ENCODE measurements at regions not wholly inside any gene's neighbourhood (a gene's known extent, or its start where the extent isn't known, plus 50 kb on each side); places are given as distances from the start of the nearest gene placed in this dataset.

DNA sequence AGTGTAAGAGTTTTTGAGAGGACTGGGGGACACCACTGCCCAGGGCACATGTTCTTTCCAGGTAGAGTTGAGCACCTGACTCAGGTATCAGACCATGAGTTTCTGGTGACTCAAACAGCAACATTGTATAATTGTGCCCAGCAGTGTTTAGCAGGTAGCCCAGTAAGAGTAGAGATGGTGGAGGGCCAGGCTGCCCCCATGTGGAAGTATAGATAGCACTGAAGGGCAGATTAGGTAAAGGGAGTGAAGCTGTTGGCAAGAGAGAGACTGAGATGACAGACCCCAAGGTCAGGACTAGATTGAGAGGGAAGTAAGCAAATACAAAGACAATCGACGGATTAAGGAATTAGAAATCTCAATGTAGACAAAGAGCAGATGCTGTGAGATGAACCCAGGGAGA, 74.6 kb downstream of the TRIM42 start:
- TF ChIP-seq, protein P1, sequence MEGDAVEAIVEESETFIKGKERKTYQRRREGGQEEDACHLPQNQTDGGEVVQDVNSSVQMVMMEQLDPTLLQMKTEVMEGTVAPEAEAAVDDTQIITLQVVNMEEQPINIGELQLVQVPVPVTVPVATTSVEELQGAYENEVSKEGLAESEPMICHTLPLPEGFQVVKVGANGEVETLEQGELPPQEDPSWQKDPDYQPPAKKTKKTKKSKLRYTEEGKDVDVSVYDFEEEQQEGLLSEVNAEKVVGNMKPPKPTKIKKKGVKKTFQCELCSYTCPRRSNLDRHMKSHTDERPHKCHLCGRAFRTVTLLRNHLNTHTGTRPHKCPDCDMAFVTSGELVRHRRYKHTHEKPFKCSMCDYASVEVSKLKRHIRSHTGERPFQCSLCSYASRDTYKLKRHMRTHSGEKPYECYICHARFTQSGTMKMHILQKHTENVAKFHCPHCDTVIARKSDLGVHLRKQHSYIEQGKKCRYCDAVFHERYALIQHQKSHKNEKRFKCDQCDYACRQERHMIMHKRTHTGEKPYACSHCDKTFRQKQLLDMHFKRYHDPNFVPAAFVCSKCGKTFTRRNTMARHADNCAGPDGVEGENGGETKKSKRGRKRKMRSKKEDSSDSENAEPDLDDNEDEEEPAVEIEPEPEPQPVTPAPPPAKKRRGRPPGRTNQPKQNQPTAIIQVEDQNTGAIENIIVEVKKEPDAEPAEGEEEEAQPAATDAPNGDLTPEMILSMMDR (conservative IDR thresholded peaks at IDR 0.05; ENCODE audit: low read depth): no peak
- ChIA-PET CTCF (interaction anchor here (0.5 kb wide), 1 partner anchor 191 kb away, joined by 3 read pairs; no protein-coding TSS in a partner anchor), POLR2A (ENCODE audit: low non-redundant PET) (no interaction called here)
- H3K27ac ChIP-seq: no peak overlapping the region
- no peak for DNase-seq (ENCODE audit: low spot score)

DNA sequence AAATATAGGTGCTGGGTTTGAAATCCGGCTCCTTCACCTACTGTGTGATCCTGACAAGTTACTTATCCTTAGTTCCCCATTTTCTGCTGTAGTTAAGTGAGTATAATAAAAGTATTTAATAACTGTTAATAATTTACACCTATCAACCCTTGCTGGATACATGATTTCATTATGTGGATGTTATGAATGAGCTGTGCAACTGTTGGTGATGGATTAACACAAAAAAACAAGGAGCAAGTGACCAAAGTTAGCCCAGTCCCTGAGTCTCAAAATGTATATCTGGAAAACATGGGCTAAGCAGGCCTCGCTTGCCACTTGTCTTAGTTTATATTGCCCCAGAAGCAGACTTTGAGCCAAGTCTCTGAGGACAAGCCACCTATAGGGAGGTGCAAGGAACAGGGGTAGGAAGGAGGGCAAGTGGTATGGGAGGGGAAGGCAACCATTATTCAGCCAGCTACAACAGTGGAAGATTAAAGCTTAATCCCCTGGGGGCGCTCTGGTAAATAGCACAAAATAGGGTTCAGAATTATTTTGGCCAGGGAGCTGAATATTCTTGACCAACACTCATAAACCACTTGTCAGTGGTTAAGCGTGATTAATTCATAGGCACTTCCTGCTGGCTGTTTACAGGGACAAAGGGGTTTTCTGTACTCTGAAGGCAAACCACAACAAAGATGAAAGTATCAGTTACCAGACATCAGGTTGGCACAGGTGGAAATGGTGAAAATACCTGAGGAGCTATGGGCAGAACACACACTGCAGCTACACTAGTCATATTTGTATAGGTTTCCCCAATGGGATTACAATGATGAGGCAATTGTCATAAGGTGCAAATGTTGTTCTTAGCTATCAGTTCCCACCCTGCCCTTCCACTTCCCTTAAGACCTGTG, 76.2 kb downstream of the TRIM42 start:
- no peak overlapping the region for H3K27ac ChIP-seq
- DNase-seq (ENCODE audit: low spot score): no peak
- POLR2A ChIA-PET (ENCODE audit: low non-redundant PET): no interaction called here
- CTCF ChIA-PET: no interaction called here
- TF ChIP-seq, protein P1 (conservative IDR thresholded peaks at IDR 0.05; ENCODE audit: low read depth): no peak

DNA sequence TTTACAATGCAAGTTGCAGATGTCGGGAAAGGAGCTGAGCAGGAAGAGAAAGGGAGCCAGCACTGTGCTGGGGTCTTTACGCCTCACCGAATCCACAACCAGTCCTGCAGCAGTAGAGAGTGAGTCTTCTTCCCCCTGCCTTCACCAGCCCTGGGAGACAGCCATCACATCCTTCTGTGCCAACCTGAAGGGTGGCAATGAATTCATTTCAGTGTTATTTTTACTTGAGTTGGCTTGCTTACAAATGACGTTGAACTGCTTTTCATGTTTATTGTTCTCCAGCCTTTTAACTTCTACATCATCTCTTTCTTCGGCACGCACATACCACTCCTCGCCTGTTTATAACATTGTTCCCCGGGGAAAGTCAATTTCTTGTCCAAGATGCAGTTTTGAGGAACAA, 77.1 kb downstream of the TRIM42 start:
- H3K27ac ChIP-seq: no peak overlapping the region
- DNase-seq (ENCODE audit: low spot score): no peak
- ChIA-PET CTCF (no interaction called here), POLR2A (ENCODE audit: low non-redundant PET) (no interaction called here)
- TF ChIP-seq, protein P1 (conservative IDR thresholded peaks at IDR 0.05; ENCODE audit: low read depth): no peak

DNA sequence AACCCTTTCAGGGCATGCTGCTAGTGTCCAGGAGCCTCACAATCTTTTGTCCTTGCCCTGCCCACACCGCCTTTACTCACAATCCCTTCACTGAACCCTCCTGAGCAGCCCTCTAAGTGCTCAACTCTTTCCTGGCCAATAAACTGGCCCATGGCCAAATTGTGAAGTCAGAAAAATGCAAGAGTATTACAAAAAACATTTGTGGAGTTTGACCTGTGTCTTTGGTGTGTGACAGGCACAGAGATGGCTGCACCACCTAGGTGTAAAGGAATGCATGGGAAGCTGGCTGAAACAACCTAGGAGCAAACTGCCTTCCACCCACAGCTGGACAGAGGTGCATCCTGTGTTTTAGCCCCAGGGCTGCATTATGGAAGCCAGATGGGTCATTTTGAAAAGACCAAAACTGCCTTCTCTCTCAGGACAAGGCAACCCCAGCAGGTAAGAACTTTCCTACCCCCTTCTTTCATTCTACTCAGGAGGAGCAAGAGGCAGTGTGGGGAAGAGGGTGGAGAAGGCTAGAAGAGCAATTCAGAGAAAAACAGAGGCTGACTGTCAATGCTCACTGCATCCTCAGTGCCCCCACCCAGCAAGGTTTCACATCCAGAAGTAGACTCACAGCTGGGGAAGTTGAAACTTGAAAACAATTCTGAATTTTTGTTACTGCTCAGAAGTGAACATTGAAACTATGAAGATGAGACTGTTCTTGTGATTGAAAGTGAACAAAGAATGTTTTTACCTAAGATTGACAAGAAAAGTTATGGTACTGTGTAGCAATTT, 78.6 kb downstream of the TRIM42 start:
- CTCF ChIA-PET: no interaction called here

DNA sequence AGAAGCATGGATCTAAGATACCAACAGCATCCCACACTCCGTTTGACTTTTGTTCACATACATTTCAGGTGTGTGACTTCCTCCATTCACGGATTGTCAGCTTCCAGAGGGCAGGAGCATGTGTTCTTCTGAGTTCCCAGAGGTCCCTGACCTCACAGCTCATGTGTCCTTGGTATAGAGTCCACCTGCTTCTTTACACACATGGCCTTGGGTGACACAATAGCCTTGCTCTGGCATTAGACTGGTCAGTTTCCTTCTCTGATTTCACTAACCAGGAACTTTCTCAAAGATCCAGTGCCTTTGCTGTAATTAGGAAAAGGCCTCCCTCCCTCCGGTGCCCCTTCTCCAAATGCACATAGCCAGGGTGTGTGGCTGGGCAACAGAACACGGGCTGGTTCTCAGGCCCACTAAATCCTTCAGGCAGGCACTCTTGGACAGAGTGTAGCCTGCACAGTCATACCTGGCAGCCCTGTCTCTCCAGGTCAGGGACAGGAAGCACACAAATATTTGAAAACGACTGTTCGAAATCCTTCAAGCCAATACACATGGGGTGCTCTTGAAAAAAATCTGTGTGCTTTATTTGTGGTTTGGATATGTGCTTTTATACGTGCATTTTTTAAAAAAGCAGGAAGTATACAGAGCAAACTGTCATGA, 81.1 kb downstream of the TRIM42 start:
- H3K27ac ChIP-seq: no peak overlapping the region
- DNase-seq (ENCODE audit: low spot score): no peak
- ChIA-PET CTCF (no interaction called here), POLR2A (ENCODE audit: low non-redundant PET) (no interaction called here)
- TF ChIP-seq, protein P1 (conservative IDR thresholded peaks at IDR 0.05; ENCODE audit: low read depth): no peak

More for the DNA sequence above, 78.6 kb downstream of the TRIM42 start:
- no peak for DNase-seq (ENCODE audit: low spot score)
- POLR2A ChIA-PET (ENCODE audit: low non-redundant PET): no interaction called here
- no peak overlapping the region for H3K27ac ChIP-seq
- TF ChIP-seq, protein P1 (conservative IDR thresholded peaks at IDR 0.05; ENCODE audit: low read depth): no peak

DNA sequence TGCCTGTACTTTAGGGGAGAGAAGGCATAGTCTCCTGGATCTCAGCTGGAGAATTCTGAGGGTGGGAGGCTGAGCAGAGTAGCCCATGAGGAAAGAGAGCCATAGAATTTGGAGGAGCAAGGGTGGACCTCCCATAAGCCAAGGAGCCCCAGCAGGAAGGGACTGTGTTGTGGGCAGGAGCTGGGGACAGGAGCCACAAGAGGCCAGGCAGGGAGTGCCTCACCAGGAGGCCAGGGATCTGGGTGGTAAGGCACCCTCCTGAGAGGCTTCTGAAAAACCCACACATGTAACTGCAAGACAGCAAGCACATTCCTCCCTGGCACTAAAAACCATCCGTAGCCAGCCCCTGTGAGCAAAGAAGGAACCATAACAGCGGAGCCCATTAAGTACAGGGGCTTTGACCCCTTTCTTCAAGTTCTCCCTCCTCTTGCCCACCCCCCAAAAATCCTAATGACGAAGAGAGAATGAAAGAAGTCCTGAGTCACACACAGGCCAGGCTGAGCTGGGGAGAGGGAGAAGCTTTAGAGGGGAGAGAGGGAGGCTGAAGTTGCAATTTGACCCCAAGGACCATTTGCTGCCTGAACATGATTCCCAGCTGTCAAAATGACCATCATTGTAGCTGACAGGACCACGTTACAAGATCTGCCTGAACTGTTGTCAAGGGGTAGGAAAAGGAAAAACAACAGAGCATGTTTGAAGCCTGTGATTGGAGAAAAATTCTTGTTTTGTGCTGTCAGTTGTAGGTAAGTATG, 82.6 kb downstream of the TRIM42 start:
- TF ChIP-seq, protein P1 (conservative IDR thresholded peaks at IDR 0.05; ENCODE audit: low read depth): no peak
- no peak for DNase-seq (ENCODE audit: low spot score)
- H3K27ac ChIP-seq: no peak overlapping the region
- POLR2A ChIA-PET (ENCODE audit: low non-redundant PET): no interaction called here
- CTCF ChIA-PET: no interaction called here

Data from RWPE1 (cell line).